AG09309 (cell line): ENCODE measurements at regions not wholly inside any gene's neighbourhood (a gene's known extent, or its start where the extent isn't known, plus 50 kb on each side); places are given as distances from the start of the nearest gene placed in this dataset.
"Not testable (repeated sequence)": the region's sequence is repeated elsewhere in the genome, so short reads cannot be mapped to it uniquely, and the experiment has no call there.

ENCODE experiments used
- DNase-seq: peaks from one replicate; pipeline ENCODE4 v3.0.0-alpha.2; 2010; ENCODE audit warnings: low read depth
- H3K4me3 ChIP-seq: 2 replicates; pipeline ENCODE4 v1.5.1; 2011; ENCODE audit warnings: mild to moderate bottlenecking, low read depth, low read length, moderate library complexity; ENCODE audit not compliant: control insufficient read depth
- CTCF ChIP-seq: IDR thresholded peaks from 2 replicates; pipeline ENCODE4 v1.5.1; 2011; ENCODE audit warnings: mild to moderate bottlenecking, low read depth, low read length, inconsistent platforms; ENCODE audit not compliant: insufficient read depth, control insufficient read depth; ENCODE audit errors: missing control alignments

- no peak for TF ChIP-seq CTCF
- no peak overlapping the region for H3K4me3 ChIP-seq
These were observed 195.7 kb downstream of the FCRL5 start for GRCh38 chr1:157356601-157357000.

GRCh38 chr1:157353546-157353945, 198.8 kb downstream of the FCRL5 start:
- DNase-seq = no peak
- TF ChIP-seq CTCF = no peak
- H3K4me3 ChIP-seq = no peak overlapping the region

More at GRCh38 chr1:157356601-157357000, 195.7 kb downstream of the FCRL5 start:
- no peak for DNase-seq

- H3K4me3 ChIP-seq = no peak overlapping the region
- TF ChIP-seq CTCF = no peak
- no peak for DNase-seq
These were observed 199.4 kb downstream of the FCRL5 start for GRCh38 chr1:157352817-157353408.

GRCh38 chr1:157352216-157352615, 200.1 kb downstream of the FCRL5 start:
- no peak overlapping the region for H3K4me3 ChIP-seq
- TF ChIP-seq CTCF = no peak
- no peak for DNase-seq

- H3K4me3 ChIP-seq, DNase-seq: not testable (repeated sequence)
These were observed 200.5 kb downstream of the FCRL5 start for GRCh38 chr1:157351800-157352199.

GRCh38 chr1:157348538-157349480, 203.5 kb downstream of the FCRL5 start:
- no peak overlapping the region for H3K4me3 ChIP-seq
- no peak for DNase-seq
- no peak for TF ChIP-seq CTCF

GRCh38 chr1:157347506-157347905, 204.8 kb downstream of the FCRL5 start:
- no peak for TF ChIP-seq CTCF
- DNase-seq = no peak
- H3K4me3 ChIP-seq = no peak overlapping the region

GRCh38 chr1:157337785-157338184, 199.6 kb upstream of the ETV3 start:
- not testable (repeated sequence) for DNase-seq

More at GRCh38 chr1:157337785-157338184, 199.6 kb upstream of the ETV3 start:
- H3K4me3 ChIP-seq = not testable (repeated sequence)
